ENCODE measurements at regions not wholly inside any gene's neighbourhood (a gene's known extent, or its start where the extent isn't known, plus 50 kb on each side); places are given as distances from the start of the nearest gene placed in this dataset.

DNA sequence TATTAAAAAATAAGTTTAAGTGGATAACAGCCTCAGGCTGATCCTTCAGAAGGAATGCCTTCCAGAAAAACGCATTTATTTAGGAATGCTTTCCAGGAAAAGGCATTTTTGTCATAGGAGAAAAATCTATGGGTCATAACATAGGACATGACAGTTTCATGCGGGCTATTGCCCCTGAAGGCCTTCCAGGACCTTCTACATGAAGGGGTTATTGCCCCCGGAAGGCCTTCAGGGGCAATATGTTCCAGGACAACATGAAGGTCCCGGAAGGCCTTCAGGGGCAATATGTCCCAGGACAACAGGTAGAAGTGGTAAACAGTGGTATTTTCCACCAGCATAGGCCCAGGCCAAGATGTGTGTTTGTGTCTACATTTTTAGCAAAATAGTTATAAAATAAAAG lies 191.3 kb upstream of the RASA1 start:
- peaks cover 37% of the 10 kb centered on the region for H3K4me1 ChIP-seq (ENCODE audit: control insufficient read depth, low read length)
- H4K20me1 ChIP-seq (ENCODE audit: control insufficient read depth, insufficient read depth, low read depth, low read length) = no peaks in the 10 kb centered on the region
- H3K9me2 ChIP-seq (replicated peaks; ENCODE audit: control insufficient read depth, low read length) = no peaks in the 10 kb centered on the region
- H3K36me3 ChIP-seq (ENCODE audit: control insufficient read depth, low read length) = no peaks in the 10 kb centered on the region
- no peaks in the 10 kb centered on the region for H3K9me3 ChIP-seq (ENCODE audit: control insufficient read depth, insufficient read depth, low read length)
- no peak overlapping the region for H3K27ac ChIP-seq (ENCODE audit: low read depth, low read length)
- no peaks in the 10 kb centered on the region for H3K27me3 ChIP-seq (ENCODE audit: control insufficient read depth, low read length)
- H3K79me2 ChIP-seq (ENCODE audit: control insufficient read depth, low read length) = no peaks in the 10 kb centered on the region
- no peak overlapping the region for H3K4me3 ChIP-seq (ENCODE audit: low read length)
- no peak for TF ChIP-seq EZH2phosphoT487 (IDR thresholded peaks at IDR 0.05; ENCODE audit: borderline replicate concordance, low read length)
- TF ChIP-seq, protein P1, sequence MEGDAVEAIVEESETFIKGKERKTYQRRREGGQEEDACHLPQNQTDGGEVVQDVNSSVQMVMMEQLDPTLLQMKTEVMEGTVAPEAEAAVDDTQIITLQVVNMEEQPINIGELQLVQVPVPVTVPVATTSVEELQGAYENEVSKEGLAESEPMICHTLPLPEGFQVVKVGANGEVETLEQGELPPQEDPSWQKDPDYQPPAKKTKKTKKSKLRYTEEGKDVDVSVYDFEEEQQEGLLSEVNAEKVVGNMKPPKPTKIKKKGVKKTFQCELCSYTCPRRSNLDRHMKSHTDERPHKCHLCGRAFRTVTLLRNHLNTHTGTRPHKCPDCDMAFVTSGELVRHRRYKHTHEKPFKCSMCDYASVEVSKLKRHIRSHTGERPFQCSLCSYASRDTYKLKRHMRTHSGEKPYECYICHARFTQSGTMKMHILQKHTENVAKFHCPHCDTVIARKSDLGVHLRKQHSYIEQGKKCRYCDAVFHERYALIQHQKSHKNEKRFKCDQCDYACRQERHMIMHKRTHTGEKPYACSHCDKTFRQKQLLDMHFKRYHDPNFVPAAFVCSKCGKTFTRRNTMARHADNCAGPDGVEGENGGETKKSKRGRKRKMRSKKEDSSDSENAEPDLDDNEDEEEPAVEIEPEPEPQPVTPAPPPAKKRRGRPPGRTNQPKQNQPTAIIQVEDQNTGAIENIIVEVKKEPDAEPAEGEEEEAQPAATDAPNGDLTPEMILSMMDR (IDR thresholded peaks at IDR 0.05; ENCODE audit: low read depth, low read length, poor library complexity, severe bottlenecking) = no peak
- no peak overlapping the region for H3K4me2 ChIP-seq (ENCODE audit: low read length)
- H3F3A ChIP-seq (ENCODE audit: control insufficient read depth, insufficient read depth) = 0 out of 2 replicates have a peak, but pooled peaks cover 2% of the 10 kb centered on the region

DNA sequence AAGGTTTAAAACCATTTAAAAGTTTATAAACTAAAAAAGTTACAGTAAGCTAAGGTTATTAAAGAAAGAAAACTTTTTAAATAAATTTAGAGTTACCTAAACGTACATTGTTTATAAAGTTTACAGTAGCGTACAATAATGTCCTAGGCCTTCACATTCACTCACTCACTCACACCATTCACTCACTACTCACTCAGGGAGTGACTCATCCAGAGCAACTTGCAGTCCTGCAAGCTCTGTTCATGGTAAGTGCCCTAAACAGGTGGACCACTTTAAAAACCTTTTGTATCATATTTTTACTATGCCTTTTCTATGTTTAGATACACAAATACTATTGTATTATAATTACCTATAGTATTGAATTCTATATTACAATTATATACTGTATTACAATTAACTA lies 190.8 kb upstream of the RASA1 start:
- Histone ChIP-seq H3K9me2 (replicated peaks; ENCODE audit: control insufficient read depth, low read length) (no peaks in the 10 kb centered on the region), H3K27ac (ENCODE audit: low read depth, low read length) (no peak overlapping the region), H3K4me1 (ENCODE audit: control insufficient read depth, low read length) (peaks cover 42% of the 10 kb centered on the region)

DNA sequence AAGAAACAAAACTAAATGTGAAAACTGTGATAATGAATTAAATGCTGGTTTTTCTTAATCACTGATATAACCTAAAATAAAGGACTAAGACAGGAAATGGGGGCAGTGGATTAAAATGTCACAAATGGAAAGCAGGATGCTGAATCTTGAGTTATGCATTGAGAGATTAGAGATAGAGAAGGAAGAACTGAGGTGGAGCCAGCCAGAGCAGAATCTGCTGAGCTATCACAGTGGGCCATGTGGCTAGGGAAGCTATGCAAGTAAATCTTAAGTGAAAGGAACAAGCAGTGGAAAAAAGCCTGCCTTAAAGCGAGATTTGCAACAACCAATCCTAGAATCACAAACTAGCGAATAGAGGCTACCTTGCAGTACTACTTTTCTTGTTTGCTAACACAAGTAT lies 188.5 kb upstream of the RASA1 start:
- Histone ChIP-seq H3K27ac (ENCODE audit: low read depth, low read length) (no peak overlapping the region), H3K9me2 (replicated peaks; ENCODE audit: control insufficient read depth, low read length) (no peaks in the 10 kb centered on the region), H3K4me1 (ENCODE audit: control insufficient read depth, low read length) (peaks cover 50% of the 10 kb centered on the region), H3K4me3 (ENCODE audit: low read length) (no peak overlapping the region), H3K79me2 (ENCODE audit: control insufficient read depth, low read length) (no peaks in the 10 kb centered on the region), H3K27me3 (ENCODE audit: control insufficient read depth, low read length) (no peaks in the 10 kb centered on the region), H3F3A (ENCODE audit: control insufficient read depth, insufficient read depth) (0 out of 2 replicates have a peak, but pooled peaks cover 2% of the 10 kb centered on the region), H3K4me2 (ENCODE audit: low read length) (no peak overlapping the region), H4K20me1 (ENCODE audit: control insufficient read depth, insufficient read depth, low read depth, low read length) (no peaks in the 10 kb centered on the region), H3K9me3 (ENCODE audit: control insufficient read depth, insufficient read depth, low read length) (no peaks in the 10 kb centered on the region), H3K36me3 (ENCODE audit: control insufficient read depth, low read length) (no peaks in the 10 kb centered on the region)
- TF ChIP-seq, protein P1 (IDR thresholded peaks at IDR 0.05; ENCODE audit: low read depth, low read length, poor library complexity, severe bottlenecking) = no peak
- no peak for TF ChIP-seq EZH2phosphoT487 (IDR thresholded peaks at IDR 0.05; ENCODE audit: borderline replicate concordance, low read length)

More for the DNA sequence above, 190.8 kb upstream of the RASA1 start:
- Histone ChIP-seq H3F3A (ENCODE audit: control insufficient read depth, insufficient read depth) (0 out of 2 replicates have a peak, but pooled peaks cover 2% of the 10 kb centered on the region), H4K20me1 (ENCODE audit: control insufficient read depth, insufficient read depth, low read depth, low read length) (no peaks in the 10 kb centered on the region), H3K4me2 (ENCODE audit: low read length) (no peak overlapping the region), H3K27me3 (ENCODE audit: control insufficient read depth, low read length) (no peaks in the 10 kb centered on the region), H3K4me3 (ENCODE audit: low read length) (no peak overlapping the region), H3K79me2 (ENCODE audit: control insufficient read depth, low read length) (no peaks in the 10 kb centered on the region), H3K9me3 (ENCODE audit: control insufficient read depth, insufficient read depth, low read length) (no peaks in the 10 kb centered on the region), H3K36me3 (ENCODE audit: control insufficient read depth, low read length) (no peaks in the 10 kb centered on the region)
- TF ChIP-seq, protein P1 (IDR thresholded peaks at IDR 0.05; ENCODE audit: low read depth, low read length, poor library complexity, severe bottlenecking) = no peak
- no peak for TF ChIP-seq EZH2phosphoT487 (IDR thresholded peaks at IDR 0.05; ENCODE audit: borderline replicate concordance, low read length)
